Fibroblast of lung (primary cell): ENCODE measurements at regions not wholly inside any gene's neighbourhood (a gene's known extent, or its start where the extent isn't known, plus 50 kb on each side); places are given as distances from the start of the nearest gene placed in this dataset.

Source experiments
- DNase-seq, 2 donors: peaks; one replicate each; pipeline versions ENCODE4 v3.0.0 to v3.0.0-alpha.2; 2010; ENCODE audit warnings: low read depth in 2 of 2
- H2AFZ ChIP-seq: 2 replicates; pipeline ENCODE4 v1.5.1; 2012; ENCODE audit warnings: low read length, control low read depth, inconsistent platforms
- H3K27ac ChIP-seq: 2 replicates; pipeline ENCODE4 v1.5.1; 2011; ENCODE audit warnings: low read length, control low read depth; ENCODE audit not compliant: insufficient read depth
- H3K27me3 ChIP-seq: 2 replicates; pipeline ENCODE4 v1.5.1; 2011; ENCODE audit warnings: mild to moderate bottlenecking, low read length; ENCODE audit not compliant: control insufficient read depth, insufficient read depth
- H3K36me3 ChIP-seq: 2 replicates; pipeline ENCODE4 v1.5.1; 2011; ENCODE audit warnings: low read length; ENCODE audit not compliant: control insufficient read depth, insufficient read depth
- H3K4me1 ChIP-seq: 2 replicates; pipeline ENCODE4 v1.5.1; 2011; ENCODE audit warnings: low read length; ENCODE audit not compliant: control insufficient read depth, insufficient read depth; ENCODE audit errors: extremely low read depth
- H3K4me2 ChIP-seq: 2 replicates; pipeline ENCODE4 v1.5.1; 2011; ENCODE audit warnings: low read length, control low read depth; ENCODE audit not compliant: insufficient read depth; ENCODE audit errors: extremely low read depth
- H3K4me3 ChIP-seq, 4 experiments: fragments of 200-600 bp in 1 of 4; sonication (generic) in 1 of 4; replicated peaks in 1 of 4; 2 replicates each; pipeline ENCODE4 v1.5.1; 2011 to 2016; ENCODE audit warnings: low read length in 4 of 4, low read depth in 3 of 4, mild to moderate bottlenecking in 3 of 4, control low read depth in 2 of 4, inconsistent platforms in 1 of 4, mixed read lengths in 1 of 4; ENCODE audit not compliant: insufficient read depth in 1 of 4; ENCODE audit errors: control extremely low read depth in 1 of 4
- H3K79me2 ChIP-seq: 2 replicates; pipeline ENCODE4 v1.5.1; 2012; ENCODE audit warnings: mild to moderate bottlenecking, low read length, inconsistent platforms; ENCODE audit not compliant: control insufficient read depth, insufficient read depth
- H3K9ac ChIP-seq: 2 replicates; pipeline ENCODE4 v1.5.1; 2011; ENCODE audit warnings: mild to moderate bottlenecking, low read length, control low read depth; ENCODE audit not compliant: insufficient read depth
- H3K9me3 ChIP-seq: 2 replicates; pipeline ENCODE4 v1.5.1; 2012; ENCODE audit warnings: low read depth, low read length; ENCODE audit not compliant: control insufficient read depth, insufficient read depth
- H4K20me1 ChIP-seq: 2 replicates; pipeline ENCODE4 v1.5.1; 2011; ENCODE audit warnings: low read length; ENCODE audit not compliant: control insufficient read depth, insufficient read depth; ENCODE audit errors: extremely low read depth
- EZH2 ChIP-seq: IDR thresholded peaks from 2 replicates; pipeline ENCODE4 v1.5.1; 2012; ENCODE audit warnings: low read length, control low read depth, mild to moderate bottlenecking; ENCODE audit errors: missing control alignments
- TF ChIP-seq, protein P1 (sequence below), 2 donors: IDR thresholded peaks in 1 of 2; conservative IDR thresholded peaks in 1 of 2; 1 replicate in 1 of 2; 2 replicates in 1 of 2; pipeline ENCODE4 v1.5.1; 2011 to 2012; ENCODE audit warnings: low read length in 2 of 2, control low read depth in 1 of 2, inconsistent platforms in 1 of 2, low read depth in 1 of 2, mild to moderate bottlenecking in 1 of 2

DNA sequence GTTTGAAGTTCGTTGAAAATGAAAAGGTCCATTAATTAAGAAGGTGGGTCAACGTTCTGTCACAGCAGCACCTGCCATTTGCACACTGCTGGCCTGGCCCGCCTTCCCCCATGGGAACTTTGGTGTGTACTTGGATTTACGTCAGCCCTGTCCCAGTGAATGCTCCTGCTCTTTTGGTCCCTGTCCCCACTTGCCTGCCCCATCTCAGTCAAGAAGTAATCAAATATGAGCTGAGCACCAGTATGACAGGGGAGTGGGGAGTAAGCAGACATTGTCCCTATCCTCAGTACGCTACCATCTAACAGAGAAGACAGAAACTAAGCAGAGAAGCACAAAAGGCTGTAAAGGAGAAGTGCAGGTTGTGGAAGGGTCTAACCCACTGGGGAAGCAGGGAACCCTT lies 65.1 kb downstream of the SLC4A3 start:
- Histone ChIP-seq H3K9ac (no peak overlapping the region), H3K27ac (no peak overlapping the region), H3K27me3 (peaks cover 4% of the 10 kb centered on the region), H3K9me3 (no peaks in the 10 kb centered on the region), H3K4me3 (no peak overlapping the region), H3K4me2 (no peak overlapping the region), H3K79me2 (no peaks in the 10 kb centered on the region), H2AFZ (no peak overlapping the region), H3K4me1 (no peaks in the 10 kb centered on the region), H4K20me1 (no peaks in the 10 kb centered on the region), H3K36me3 (no peaks in the 10 kb centered on the region)
- TF ChIP-seq EZH2 = no peak
- TF ChIP-seq, protein P1, sequence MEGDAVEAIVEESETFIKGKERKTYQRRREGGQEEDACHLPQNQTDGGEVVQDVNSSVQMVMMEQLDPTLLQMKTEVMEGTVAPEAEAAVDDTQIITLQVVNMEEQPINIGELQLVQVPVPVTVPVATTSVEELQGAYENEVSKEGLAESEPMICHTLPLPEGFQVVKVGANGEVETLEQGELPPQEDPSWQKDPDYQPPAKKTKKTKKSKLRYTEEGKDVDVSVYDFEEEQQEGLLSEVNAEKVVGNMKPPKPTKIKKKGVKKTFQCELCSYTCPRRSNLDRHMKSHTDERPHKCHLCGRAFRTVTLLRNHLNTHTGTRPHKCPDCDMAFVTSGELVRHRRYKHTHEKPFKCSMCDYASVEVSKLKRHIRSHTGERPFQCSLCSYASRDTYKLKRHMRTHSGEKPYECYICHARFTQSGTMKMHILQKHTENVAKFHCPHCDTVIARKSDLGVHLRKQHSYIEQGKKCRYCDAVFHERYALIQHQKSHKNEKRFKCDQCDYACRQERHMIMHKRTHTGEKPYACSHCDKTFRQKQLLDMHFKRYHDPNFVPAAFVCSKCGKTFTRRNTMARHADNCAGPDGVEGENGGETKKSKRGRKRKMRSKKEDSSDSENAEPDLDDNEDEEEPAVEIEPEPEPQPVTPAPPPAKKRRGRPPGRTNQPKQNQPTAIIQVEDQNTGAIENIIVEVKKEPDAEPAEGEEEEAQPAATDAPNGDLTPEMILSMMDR (conservative IDR thresholded peaks at IDR 0.05 in 1 of 2, IDR thresholded peaks at IDR 0.05 in 1 of 2; ENCODE audit: low read depth in 1 of 2, low read length in 2 of 2) = no peak
- DNase-seq = no peak

DNA sequence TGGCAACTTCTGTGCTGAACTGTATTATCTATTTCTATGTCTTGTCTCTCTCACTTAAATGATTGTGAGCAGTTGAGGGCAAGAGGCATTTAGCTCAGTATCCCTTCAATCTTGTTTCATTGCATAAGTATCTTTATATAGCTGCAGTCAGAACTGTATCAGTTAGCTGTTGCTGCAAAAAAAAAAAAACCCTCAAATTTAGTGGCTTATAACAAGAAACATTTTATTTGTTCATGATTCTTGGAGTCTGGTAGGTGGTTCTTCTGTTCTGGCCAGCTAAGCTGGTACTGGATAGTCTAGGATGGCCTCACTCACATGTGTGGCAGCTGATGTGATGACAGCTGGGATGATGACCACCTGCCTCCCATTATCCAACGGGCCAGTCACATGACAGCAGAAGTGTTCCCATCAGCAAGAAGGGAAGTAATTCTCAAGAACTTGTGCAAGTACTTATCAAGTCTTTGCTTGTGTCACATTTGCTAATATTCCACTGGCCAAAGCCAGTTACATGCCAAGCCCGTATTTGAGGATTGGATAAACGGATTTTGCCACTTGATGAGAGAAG lies 67.8 kb downstream of the SLC4A3 start:
- Histone ChIP-seq H3K27ac (no peak overlapping the region), H3K4me3 (no peak overlapping the region), H3K27me3 (peaks cover 4% of the 10 kb centered on the region), H3K9ac (no peak overlapping the region), H4K20me1 (no peaks in the 10 kb centered on the region), H3K9me3 (no peaks in the 10 kb centered on the region), H3K79me2 (no peaks in the 10 kb centered on the region), H2AFZ (no peak overlapping the region), H3K4me1 (no peaks in the 10 kb centered on the region), H3K4me2 (no peak overlapping the region), H3K36me3 (no peaks in the 10 kb centered on the region)
- TF ChIP-seq, protein P1 (conservative IDR thresholded peaks at IDR 0.05 in 1 of 2, IDR thresholded peaks at IDR 0.05 in 1 of 2; ENCODE audit: low read depth in 1 of 2, low read length in 2 of 2) = no peak
- TF ChIP-seq EZH2 = no peak
- no peak for DNase-seq

DNA sequence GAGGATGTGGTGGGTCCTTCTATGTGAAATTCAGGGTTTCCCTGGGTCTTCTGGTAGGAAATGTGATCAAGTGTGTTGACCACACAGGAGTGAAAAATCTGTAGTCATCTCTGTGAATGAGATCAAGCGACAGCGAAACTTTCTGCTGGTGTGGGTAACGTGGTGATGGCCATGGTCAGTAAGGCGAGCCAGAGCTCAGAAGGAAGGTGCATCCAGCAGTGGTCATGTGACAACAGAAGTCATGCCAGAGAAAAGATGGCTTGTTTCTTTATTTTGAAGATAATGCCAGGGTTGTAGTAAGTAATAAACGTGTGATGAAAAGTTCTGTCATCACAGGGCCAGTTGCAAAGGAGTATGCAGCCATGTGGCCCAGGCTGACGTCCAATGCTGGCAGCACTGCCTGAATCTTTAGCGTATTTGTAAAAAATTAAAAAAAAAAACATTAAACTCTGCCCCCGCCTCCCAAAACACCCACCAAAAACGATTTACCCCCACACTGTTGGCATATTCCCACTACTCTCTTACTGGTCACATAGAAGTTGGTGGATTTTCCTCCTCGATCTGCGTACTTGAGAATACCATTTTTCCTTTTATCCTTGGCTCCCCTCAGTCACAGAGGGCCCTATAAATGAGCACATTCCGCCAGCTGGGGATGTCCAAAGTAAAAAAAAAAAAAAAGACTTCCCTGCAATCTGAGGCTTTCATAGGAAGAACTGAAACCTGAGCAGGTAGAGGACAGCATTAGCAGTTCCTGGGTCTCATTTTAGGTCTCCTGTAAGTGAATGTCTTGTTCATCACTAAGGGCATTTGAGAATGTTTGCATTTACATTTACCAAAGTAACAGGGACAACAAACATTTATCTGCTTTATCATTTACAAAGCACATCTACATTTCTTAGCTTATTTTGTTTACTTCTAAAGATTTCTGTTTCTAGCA lies 70.6 kb downstream of the SLC4A3 start:
- H3K27me3 ChIP-seq = peaks cover 4% of the 10 kb centered on the region
- no peaks in the 10 kb centered on the region for H3K36me3 ChIP-seq
- H3K9me3 ChIP-seq = no peaks in the 10 kb centered on the region
- H4K20me1 ChIP-seq = no peaks in the 10 kb centered on the region
- no peak overlapping the region for H3K9ac ChIP-seq
- H3K4me1 ChIP-seq = no peaks in the 10 kb centered on the region
- no peak overlapping the region for H3K4me3 ChIP-seq
- H2AFZ ChIP-seq = no peak overlapping the region
- TF ChIP-seq EZH2 = no peak
- TF ChIP-seq, protein P1 (conservative IDR thresholded peaks at IDR 0.05 in 1 of 2, IDR thresholded peaks at IDR 0.05 in 1 of 2; ENCODE audit: low read depth in 1 of 2, low read length in 2 of 2) = no peak
- no peak overlapping the region for H3K27ac ChIP-seq
- DNase-seq = no peak
- H3K79me2 ChIP-seq = no peaks in the 10 kb centered on the region
- no peak overlapping the region for H3K4me2 ChIP-seq
